Coronary artery (tissue), 2 donors: ENCODE measurements at regions not wholly inside any gene's neighbourhood (a gene's known extent, or its start where the extent isn't known, plus 50 kb on each side); places are given as distances from the start of the nearest gene placed in this dataset.

Experiments used
- DNase-seq: peaks from one replicate; pipeline ENCODE4 v3.0.0-alpha.2; 2017; ENCODE audit warnings: low spot score
- H3K27ac ChIP-seq, 2 donors: fragments of 200-600 bp; sonication (generic); one replicate each; pipeline ENCODE4 v1.5.1; 2016 to 2019
- H3K4me3 ChIP-seq: fragments of 200-600 bp; sonication (generic); 2 replicates; pipeline ENCODE4 v1.5.1; 2016; ENCODE audit warnings: mild to moderate bottlenecking, moderate library complexity
- TF ChIP-seq, protein P1 (sequence below): fragments of 200-600 bp; sonication (generic); IDR thresholded peaks from one replicate; pipeline ENCODE4 v1.5.1; 2019; ENCODE audit warnings: antibody characterized with exemption

DNA sequence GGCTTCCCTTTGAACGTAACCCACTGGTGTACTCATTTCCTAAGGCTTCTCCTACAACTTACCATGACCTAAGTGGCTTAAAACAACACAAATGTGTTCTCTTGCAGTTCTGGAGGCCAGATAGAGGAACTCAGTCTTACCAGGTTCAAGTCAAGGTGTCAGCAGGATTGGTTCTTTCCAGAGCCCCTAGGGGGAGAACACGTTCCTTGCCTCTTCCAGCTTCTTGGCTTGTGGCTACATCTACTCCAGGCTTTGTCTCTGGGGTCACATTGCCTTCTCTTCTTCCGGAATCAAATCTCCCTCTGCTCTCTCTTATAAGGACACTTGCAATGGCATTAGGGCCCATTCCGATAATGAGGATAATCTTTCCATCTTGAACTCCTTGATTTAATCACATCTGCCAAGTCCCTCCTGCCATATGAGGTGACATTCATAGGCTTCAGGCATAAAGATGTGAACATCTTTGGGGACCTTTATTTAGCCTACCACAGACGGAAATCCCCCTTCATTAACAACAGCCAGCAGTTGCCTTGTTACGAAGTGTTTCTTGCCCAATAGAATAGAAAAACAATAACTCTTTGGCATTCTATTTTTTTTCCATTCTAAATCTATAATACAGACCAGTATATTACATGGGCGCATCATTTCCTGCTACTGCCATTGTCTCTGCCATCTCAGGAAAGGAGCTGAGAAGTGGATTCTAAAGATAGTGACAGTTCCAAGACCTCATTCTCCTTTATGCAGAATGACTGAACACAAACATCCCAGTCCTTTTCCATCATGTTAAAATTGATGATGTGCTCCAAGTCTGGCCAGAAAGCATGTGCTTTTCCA is 362.0 kb downstream of the ZNF521 start:
- Histone ChIP-seq H3K4me3 (no peak overlapping the region), H3K27ac (no peak overlapping the region)
- no peak for DNase-seq
- TF ChIP-seq, protein P1, sequence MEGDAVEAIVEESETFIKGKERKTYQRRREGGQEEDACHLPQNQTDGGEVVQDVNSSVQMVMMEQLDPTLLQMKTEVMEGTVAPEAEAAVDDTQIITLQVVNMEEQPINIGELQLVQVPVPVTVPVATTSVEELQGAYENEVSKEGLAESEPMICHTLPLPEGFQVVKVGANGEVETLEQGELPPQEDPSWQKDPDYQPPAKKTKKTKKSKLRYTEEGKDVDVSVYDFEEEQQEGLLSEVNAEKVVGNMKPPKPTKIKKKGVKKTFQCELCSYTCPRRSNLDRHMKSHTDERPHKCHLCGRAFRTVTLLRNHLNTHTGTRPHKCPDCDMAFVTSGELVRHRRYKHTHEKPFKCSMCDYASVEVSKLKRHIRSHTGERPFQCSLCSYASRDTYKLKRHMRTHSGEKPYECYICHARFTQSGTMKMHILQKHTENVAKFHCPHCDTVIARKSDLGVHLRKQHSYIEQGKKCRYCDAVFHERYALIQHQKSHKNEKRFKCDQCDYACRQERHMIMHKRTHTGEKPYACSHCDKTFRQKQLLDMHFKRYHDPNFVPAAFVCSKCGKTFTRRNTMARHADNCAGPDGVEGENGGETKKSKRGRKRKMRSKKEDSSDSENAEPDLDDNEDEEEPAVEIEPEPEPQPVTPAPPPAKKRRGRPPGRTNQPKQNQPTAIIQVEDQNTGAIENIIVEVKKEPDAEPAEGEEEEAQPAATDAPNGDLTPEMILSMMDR = no peak

DNA sequence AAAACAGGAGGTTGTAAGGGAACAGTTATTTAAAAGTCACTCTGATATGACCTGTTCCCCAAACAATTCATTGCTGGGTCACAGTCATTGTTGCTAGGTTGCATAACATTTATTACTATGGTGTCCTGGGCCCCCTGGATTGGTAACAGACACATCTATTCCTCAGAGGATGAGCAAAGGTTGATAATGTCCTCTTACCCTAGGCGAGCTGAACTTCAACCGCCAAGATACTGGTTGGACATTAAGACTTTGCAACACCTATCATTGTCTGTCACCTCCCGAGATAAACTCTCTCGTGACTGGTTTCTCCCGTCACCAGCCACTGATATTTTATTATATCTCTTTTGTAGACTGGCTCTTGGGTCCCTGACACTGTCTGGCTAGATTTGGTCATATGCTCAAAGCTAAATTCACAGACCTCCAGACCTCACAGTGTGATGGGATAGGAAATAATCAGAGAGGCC is 361.3 kb downstream of the ZNF521 start:
- DNase-seq = no peak
- H3K27ac ChIP-seq = no peak overlapping the region
- H3K4me3 ChIP-seq = no peak overlapping the region
- TF ChIP-seq, protein P1 = no peak

DNA sequence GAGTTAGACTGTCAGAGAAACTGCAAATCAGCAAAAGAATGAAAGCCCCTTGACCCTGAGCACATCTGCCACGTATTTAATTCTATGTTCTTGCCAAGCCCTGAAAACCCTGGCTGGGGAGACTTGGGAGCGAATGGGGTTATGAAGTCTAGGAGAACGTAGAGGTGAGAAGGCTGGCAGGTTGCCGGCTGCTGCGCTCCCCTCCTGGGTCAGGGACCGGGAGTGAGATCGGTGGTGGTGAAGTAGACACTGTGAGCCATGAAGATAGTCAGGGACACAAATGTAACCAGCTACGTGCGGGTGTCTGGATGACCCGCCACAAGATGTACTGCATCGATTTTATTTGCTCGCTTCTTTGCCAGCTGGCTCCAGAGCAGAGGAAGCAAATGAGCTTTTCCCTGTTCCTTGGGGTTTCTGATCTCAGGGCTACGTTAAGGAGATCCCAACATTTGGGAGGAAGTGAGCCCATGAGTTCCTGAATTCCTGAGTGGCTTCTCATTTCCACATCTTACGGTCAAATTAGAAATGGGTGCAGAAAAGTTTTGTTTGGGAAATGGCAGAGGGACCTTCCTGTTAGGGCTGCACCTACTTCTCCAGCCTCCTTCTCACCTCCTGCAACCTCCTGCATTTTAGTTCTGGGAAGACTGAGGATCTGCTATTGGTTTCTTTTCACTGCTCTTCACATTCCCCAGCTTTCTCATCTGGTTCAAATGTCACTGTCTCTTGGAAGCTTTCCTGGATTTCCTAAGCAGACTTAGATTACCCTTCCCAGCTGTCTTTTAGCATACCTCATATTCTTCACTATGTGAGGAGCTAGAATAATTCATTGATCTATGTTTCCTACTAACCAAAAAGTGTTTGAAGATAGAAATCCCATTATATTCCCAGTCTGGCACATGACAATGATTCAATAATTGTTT is 360.6 kb downstream of the ZNF521 start:
- H3K4me3 ChIP-seq = no peak overlapping the region
- TF ChIP-seq, protein P1 = no peak
- no peak for DNase-seq
- no peak overlapping the region for H3K27ac ChIP-seq

DNA sequence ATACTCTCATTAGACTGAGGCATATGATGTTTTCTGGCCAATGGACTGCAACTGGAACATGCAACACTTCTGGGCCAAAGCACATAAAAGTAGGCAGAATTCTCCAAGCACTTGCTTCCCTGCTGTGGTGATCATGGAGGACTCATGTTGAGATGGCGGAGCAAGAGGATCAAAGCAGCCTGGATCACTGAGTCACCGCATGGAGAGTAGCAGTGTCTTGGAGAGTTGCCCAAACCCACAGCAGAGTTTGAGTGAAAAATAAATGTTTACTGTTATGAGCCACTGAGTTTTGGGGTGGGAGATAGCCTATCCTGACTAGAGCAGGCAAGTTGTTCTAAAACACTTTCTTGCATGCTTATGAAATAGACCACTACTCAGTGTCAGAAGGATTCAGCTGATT is 359.5 kb downstream of the ZNF521 start:
- TF ChIP-seq, protein P1 = no peak
- no peak for DNase-seq
- Histone ChIP-seq H3K27ac (no peak overlapping the region), H3K4me3 (no peak overlapping the region)

DNA sequence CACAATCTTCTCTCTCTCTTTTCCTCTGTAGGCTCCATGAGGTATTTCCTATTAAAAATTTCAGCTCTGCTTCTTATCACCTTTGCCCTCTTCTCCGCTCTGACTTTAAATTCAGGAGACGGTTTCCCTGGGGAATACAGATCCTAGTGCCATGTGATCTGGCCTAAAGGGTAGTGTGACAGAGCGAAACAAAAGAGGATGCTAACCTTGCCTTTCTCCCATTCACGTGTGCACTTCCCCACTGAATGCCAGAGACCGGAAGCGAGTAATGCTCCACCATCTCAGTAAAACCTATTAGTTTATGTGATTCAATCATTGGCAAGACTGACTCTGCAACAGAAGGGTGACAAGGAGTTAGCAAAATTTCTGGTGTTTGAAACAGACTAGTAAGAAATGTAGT is 358.3 kb downstream of the ZNF521 start:
- Histone ChIP-seq H3K27ac (no peak overlapping the region), H3K4me3 (no peak overlapping the region)
- DNase-seq = no peak
- TF ChIP-seq, protein P1 = no peak

GRCh38 chr18:24995056-24995455 is 356.9 kb downstream of the ZNF521 start:
- TF ChIP-seq, protein P1 = no peak
- DNase-seq = no peak
- no peak overlapping the region for H3K4me3 ChIP-seq
- H3K27ac ChIP-seq = no peak overlapping the region
